Renal pelvis (tissue), 1 donor: ENCODE measurements at regions not wholly inside any gene's neighbourhood (a gene's known extent, or its start where the extent isn't known, plus 50 kb on each side); places are given as distances from the start of the nearest gene placed in this dataset.
A peak's percentile ranks its signal among the peaks of the same experiment; 100 is the strongest.

Experiments
- DNase-seq: peaks from one replicate; pipeline ENCODE4 v3.0.0-alpha.2; 2013

DNA sequence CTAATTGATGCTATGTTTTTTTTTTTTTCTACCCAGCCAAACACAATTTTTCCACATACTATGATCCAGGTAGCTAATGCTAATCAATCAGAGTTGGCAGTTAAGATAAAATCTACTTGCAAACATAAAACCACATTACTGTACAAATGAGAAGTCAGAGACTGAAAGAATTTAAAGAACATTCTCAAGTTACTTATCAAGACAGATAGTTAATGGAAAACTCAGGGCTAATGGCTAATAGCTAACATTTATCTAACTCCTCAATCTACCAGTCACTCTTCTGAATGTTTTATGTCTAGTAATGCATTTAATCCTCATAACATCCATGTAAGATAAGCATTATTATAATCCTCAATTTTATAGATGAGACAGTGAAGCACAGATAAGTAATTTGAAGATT, 537.6 kb upstream of the SETBP1 start:
- peak; percentile 30 for DNase-seq

DNA sequence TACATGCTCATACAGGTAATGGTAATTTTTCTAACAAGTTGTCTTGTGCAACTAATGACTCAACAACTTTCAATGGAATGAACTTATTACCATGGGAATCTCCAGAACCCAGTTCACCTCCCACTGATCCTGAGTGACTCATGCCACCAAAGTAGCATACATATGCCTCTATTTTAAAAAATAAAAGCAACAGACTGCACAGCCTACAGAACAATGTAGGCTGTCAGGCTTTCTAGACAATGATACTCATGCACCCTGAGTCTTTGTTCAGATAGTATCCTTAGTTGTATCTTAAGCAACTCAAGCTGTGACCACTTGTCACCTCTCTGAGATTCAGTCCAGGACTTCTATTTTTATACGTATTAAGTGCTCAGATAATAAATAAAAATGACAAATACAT, 531.0 kb upstream of the SETBP1 start:
- DNase-seq, result no peak

DNA sequence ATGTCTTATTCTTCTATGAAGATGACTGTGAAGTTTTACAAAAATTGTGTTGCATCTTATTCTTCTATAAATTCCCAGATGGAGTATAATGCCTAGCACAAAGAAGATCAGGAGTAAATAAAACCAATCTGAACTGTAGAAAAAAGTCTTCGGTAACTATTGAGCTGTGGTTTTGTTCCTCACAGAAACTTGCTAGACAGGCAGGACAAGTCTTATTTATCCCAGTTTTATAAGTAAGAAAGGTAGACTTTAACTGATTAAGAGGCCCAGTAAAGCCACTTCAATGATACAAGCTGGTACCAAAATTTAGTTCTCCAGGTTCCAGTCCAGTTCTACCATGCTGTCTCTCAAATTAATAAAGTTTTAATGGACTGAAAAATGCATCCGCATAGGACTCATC, 526.7 kb upstream of the SETBP1 start:
- no peak for DNase-seq

DNA sequence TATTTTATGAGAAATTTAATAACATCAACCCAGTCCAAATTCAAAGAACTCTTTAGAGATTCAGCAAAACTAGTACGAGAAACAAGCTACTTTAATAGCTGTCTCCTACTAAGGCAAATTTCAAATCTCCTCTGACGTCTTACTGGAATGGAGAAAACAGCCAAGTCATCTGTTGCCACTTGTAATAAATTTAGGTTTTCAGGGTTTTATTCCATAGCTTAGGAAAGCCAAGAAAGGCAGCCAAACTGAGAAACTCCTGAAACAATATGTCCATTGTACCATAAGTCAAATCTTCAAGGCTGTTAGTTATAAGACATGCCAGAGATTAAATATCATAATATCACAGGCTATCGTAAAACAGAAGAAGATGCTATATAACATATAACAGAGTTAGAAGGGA, 524.6 kb upstream of the SETBP1 start:
- no peak for DNase-seq

DNA sequence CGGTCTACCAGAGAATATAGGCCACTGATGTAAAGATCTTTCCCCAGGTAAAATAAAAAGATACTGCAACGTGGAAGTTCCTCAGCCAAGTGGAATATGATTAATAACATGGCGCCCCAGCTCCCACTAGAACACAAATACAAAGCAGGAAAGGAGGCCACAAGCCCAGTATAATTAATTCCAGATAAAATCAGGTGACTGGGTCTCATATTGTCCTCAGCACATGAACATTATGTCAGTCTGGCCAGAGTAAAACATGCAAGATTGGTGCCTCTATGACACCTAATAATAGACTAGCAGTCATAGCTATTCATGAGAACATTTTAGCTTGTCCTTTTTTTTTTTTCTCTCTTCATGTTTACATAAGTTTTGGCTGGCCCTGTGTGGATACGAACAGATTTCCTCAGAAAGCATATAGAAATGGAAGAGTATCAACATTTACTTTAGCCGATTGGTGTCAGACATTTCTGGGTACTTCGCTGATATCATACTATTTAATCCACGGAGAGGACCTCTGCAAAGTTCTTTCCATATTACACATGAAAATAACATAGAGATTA, 523.8 kb upstream of the SETBP1 start:
- DNase-seq, result no peak

DNA sequence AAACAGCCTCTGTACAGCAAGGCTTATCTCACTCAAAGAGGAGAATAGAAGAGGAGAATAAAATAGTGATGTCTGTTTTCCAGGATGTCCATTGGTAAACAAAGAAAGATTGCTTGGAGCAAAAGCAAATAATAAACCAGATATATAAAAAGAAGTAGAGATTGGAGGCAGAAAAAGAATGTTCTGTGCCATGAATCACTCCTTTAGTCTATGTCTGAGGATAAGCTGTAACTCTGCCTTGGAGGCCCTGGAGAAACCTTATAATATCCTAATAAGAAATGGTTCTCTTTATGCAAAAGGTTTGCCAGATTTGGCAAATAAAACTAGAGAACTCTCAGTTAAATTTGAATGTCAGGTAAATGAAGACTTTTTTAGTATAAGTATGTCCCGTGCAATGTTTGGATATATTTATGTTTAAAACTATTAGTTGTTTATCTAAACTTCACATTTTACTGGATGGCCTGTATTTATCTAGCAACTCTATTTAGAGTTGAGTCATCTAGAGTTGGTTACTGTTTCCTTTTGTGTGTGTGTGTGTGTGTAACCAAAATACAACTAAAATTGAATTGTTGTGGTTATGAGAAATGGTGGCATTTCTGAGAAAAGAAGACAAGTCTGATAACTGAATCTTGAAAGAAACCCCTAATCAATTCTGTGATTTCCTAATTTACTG, 510.3 kb upstream of the SETBP1 start:
- no peak for DNase-seq

DNA sequence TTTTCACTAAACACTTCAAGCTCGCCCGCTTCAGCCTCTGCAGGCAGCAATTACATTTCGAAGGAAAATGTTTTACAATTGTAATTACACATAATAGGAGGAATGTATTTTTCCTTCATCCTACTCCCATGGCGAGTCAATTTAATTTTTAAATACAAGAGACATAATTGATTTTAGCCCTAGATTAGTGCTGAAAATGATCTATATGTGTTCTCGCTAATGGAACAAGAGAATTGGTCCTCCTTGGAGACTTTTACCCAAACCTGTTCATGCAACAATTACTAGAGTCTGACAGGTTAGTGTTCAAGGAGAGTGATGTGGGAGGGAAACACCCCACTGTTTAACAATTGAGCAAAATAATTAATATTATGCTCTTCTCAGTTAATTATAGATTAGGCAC, 509.4 kb upstream of the SETBP1 start:
- no peak for DNase-seq

DNA sequence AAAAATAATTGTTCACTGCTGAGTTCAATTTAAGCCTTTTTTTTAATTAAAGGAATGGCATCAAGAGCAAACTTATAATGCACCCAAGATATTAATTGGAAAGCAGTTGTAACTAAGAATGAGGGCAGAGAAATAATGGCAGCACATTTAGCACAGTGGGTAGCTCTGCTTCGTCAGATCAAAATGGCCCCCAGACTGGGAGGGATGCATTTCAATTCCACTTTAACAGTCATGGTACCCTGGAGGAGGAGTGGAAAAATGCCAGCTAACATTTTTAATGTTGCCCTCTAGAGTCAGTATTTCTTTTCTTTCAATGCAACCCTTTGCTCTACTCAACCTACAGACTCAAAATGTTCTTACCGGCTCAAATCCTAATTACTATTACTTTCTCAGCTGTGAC, 504.8 kb upstream of the SETBP1 start:
- DNase-seq, result no peak

DNA sequence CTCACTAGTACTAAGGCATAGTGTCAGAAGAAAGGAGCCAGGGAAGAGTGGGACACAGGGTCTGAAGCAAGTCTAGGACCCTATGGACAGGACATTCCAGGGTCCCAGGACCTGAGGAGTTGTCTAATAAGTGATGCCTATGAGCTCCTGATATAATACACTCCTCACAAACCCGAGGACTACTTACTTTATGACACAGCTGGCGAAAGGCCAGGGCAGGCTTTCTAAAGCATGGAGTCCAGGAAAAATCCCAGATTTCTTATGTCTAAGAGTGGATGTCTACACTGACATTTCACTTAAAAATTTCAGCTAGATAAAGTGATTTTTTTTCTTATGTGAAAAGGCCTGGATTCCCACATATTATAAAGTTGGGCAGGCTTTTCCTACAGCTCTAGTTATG, 502.2 kb upstream of the SETBP1 start:
- no peak for DNase-seq

DNA sequence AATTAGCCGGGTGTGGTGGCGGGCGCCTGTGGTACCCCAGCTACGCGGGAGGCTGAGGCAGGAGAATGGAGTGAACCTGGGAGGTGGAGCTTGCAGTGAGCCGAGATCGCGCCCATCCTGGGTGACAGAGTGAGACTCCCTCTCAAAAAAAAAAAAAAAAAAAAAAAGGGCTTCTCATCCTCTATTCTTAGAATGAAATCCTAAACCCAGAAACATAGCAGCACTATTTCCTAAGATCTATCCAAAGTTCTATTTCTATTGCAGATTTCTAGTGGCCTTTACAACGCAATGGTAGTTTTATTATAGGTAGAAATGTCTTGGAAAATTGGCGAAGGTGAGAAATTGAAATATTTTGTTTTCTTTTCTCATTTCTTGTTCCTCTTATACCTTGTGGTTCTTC, 501.0 kb upstream of the SETBP1 start:
- DNase-seq, result no peak

DNA sequence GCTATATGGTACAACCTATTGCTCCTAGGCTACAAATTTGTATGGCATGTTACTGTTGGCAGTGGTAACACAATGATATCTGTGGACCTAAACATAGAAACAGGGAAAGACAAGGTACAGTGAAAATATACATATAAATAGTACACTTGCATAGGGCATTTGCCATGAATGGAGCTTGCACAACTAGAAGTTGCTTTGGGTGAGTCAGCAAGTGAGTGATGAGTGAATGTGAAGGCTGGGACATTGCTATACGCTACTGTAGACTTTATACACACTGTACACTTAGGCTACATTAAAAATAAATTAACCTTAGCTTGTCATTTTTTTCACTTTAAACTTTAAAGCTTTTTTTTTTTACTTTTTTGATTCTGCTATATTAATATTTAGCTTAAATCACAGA, 500.0 kb upstream of the SETBP1 start:
- no peak for DNase-seq

DNA sequence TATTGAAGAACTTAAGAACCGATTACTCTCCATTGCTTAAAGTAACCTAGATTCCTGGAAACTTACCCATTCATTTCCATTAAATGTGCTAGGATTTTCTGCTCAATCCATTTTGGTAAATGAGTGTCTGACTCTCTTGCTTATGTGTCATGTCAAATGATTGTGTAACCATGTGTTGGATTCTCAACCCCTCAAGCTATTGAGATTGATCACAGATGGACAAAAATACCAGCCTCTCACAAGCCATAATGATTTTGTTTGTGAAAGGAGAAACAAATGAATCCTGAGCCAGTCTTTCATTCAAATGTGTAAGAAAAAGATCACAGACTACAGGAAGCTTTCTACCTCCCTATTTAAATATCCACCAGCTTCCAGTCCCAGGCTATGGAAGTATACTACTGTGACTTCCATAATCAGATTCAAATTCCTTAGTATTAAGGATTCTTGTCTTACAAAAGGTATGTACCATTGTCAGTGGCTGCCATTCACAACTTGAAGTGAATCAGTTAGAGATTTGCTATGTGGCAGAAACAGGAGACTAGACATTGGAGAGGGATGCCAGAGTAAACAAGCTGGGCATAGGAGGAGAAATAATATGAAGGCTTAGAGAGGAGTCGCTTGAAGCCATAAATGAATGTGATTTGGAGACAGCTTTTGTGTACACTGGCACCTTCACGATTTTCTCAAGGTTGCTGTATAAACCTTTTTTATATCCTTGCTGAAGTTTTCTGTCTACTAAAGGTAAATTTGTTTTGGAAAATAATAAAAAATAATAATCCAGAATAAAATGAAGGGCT, 498.5 kb upstream of the SETBP1 start:
- no peak for DNase-seq

DNA sequence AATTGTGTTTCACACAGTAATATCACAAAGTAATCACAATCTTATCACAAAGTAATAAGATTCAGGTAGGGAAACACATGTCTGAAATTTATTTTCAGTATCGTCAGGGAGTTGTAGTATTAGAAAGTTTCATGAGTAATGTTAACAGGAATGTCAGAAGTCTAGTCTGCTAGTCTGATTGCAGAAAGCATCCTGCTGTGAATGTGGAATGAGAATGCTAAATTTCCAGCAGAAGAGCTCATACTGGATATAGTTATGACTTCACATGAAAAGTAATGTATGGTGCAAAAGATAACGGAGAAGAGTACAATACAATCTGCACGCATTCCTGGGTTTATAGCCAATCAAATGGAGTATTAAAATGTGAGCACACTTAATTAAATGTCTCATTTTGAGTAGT, 494.7 kb upstream of the SETBP1 start:
- DNase-seq, result no peak

DNA sequence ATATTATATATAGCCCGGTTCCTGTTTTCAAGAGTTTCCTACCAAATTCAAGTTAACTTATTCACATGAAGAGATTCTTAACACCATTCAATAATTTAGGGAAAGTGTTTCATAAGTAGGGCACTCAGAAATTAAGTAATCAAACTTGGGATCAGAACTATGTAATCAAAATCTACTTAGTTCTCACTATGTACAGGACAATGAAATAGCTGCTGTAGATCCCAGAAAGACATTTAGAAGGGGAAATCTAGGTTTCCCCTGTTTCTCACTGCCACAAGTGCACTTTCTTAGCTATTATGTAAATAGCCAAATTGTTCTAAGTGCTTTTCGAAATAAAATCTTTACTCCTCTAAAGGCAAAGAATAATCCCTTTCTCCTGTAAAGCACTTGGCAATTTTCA, 493.6 kb upstream of the SETBP1 start:
- no peak for DNase-seq

DNA sequence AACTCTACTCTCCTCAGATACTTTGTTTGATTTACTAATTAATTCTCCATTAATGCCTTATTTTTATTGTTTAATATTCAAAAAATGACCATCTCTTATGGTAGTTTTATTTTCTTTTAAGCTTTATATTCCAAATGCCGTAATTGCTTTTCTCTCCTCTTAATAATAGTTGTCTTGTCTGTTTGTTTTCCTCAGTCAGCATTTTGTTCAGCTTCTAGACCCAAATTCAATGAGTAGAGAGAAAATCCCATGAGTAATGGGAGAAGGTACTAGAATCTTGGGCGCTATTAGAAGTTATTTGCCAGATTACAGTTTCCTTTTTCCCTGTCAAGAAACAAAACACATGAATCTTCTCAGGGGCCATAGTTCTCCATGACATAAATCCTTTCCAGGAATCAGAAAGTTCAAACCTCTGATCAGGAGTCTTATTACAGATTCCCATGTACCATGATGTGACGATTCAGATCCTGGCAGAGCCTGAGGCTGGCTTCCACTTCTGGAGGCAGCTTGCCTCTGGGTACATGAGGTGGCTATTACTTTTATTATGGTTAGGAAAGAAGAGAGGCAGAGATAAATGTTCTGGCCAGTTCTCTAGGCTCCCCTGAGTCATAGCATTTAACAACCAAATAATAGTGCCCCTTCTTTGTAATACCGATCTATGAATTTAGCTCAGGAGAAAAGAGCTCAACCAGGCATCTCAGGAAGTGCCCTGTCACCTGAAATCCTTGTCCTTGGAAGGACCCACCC, 485.1 kb upstream of the SETBP1 start:
- no peak for DNase-seq

DNA sequence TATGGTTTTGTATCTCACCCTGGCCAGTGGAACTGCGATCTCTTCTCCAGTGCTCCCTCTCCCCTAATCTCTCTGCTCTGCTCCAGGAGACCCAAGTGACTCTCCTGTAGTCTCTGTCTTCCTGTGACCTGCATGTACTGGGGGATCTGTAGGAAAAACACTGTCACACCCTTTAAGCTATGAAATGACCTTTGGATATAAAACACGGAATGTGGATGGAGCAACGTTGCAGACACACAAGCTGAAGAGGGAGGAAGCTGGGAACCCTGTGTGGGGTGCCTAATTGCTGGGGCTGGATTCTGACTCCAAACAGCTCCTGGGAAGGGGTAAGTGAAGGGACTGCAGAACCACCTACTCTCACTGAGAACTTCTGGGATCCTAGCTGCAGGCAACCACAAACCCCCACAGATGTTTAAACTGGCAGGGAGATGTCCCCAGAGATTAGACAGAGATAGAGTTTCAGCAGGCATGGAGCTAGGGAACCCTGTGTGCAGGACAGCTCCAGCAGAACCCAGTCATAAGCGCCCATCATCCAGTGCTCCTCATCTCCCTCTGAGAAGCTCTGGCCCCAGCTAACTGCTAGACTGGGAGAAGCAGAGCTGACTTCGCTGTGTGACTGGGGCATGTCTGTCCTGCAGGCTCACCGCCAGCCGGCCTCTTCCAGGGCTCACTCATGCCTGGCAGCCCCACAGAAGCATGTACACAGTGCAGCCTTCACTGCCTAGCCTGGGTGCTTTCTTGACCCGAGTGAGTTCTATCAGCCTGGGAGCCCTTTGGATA, 482.7 kb upstream of the SETBP1 start:
- no peak for DNase-seq

DNA sequence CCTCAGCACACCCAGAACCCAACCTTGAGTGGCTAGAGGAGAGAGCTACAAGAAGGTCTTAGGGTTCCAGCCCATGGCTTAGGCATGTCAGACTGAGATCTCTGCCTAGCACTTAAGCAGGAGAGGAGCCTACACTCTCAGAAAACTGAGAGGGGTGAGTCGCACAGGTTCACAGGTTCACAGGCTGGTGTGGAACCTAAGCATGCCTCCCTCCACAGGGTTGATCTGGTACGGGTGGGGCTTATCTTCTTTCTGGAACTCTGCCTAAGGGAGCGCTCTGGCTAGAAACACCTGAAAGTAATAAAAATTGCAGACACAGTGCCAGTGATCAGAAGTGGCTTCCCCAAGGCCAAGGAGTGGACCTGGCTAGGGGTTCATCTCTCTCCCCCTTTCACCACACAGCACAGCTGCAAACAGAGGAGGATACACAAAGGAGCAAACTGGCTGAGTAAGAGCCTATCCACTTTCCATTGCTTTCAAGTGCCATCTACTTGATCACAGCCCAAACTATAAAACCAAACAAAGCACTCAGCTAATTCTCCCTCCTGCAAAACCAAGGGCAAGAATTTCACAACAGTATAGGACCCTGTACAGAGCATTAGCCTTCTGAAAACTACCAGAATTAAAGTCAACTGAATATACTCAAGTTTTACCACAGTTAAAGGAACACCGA, 481.9 kb upstream of the SETBP1 start:
- no peak for DNase-seq

DNA sequence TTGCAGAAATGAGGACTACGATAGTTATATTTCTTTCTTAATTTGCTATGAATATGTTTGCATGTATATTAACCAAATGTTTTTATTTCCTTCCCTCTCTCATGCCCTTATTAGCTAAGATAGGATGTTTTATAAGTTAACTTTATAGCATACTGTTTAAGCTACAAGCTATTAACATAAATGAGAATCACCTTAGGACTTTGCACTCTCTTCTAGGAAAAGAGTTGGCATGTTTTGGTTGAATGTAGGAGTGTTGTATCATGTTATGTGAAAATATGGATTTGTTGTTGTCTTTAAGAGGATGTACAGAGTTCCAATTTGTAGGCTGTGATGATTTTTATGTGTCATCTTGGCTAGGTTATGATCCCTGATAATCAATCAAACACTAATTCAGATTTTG, 467.4 kb upstream of the SETBP1 start:
- DNase-seq, result no peak

DNA sequence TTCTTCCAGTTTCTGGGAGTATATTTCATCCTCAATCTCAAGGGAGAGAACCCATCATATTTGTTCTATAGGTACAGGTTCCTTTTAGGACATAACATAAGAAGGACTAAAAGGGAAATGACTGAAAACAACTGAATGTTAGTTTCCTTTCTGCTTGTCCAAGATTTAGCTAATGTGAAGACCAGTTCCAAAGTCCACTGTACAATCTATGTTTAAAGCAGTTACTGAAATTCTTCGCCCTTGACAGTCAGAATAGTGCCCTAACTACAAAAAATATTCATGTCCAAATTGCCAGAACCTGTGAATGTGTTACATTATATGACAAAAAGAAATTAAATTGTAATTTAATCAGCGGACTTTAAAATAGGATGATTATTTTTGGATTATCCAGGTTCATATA, 466.3 kb upstream of the SETBP1 start:
- no peak for DNase-seq

DNA sequence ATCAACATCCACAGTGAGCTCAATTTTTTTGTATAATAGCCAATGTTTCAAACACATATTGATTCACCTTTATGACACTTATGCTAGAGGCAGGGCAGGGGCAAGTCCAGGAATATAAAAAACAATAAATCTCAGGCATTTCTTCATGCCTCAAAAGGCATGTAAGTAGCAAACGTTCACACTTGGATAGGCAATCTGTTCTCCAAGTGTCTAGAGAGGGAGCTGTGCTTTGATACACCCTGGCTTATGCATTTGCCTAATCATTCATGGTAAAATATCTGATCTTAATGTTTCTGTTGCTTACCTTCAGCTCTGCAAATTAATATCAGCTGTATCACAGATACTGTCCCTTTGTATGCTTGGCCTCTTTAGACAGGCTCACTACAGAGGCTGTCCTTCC, 464.5 kb upstream of the SETBP1 start:
- DNase-seq, result no peak

DNA sequence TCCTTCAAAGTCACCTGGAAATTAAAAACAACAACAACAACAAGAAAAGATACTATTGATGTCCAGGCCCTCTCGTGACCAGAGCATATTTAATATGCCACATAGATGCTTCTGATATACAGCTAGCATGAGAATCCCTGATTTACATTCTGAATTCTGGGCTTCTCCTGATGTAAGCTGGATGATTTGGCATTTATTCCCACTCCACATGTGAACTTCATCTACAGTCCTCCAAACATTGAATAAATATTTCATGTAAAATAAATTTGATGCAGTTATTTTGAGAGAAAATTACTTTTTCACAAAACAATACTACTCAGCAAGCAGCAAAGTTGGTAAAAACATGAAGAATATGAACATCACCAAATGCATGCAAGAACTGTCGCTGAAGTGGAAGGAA, 453.2 kb upstream of the SETBP1 start:
- DNase-seq, result no peak
